Fibroblast of upper back skin (primary cell): ENCODE measurements at regions not wholly inside any gene's neighbourhood (a gene's known extent, or its start where the extent isn't known, plus 50 kb on each side); places are given as distances from the start of the nearest gene placed in this dataset.

Experiments used
- DNase-seq: peaks from one replicate; pipeline ENCODE4 v3.0.0-alpha.2; 2013

- DNase-seq = no peak
Measured at GRCh38 chr7:118713039-118713438, 488.5 kb downstream of the ANKRD7 start.

DNA sequence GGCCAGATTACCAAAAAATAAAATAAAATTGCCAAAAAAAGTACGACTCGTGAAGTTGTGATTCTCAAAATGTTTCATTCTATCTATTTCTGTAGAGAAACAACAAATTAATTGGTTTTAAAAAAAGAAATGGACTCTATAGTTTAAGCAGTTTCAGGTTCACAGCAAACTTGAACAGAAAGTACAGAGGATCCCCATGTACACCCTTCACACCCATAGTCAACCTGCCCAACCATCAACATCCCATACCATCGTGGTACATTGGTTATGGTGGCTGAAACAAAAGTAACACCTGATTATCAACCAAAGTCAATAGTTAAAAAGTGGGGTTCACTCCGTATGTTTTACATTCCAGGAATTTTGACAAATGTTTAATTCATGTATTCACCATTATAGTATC, 496.1 kb downstream of the ANKRD7 start:
- DNase-seq = no peak

DNA sequence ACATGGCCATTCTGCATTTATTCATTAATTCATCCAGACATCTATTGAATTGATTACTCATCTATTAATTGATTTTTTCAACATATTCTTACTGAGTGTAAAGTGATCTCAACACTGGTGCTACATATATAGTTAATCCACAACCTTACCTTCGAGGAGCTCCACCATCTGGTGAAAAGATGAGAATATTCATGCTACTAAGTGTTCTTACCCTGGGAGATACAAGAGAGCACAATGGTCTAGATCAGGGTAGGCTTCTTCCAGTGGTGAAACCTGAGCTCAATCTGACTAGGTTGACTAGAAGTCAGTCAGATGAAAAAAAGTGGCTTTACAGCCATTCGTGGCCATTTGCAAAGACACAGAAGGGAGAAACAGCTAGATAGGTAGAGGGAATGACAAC, 507.4 kb downstream of the ANKRD7 start:
- no peak for DNase-seq

GRCh38 chr7:118734541-118734940, 510.0 kb downstream of the ANKRD7 start:
- DNase-seq = no peak

DNA sequence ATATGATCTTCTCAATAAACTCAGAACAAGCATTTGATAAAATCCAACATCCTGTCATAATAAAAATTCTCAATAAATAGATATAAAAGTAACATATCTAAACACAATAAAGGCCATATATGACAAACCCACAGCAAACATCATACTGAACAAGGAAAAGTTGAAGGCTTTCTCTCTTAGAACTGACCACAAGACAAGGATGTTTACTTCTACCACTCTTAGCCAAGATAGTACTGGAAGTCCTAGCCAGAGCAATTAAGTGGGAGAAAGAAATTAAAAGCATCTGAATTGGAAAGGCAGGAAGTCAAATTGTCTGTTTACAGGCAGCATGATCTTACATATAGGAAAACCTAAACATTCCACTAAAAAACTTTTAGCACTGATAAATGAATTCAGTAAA, 510.9 kb downstream of the ANKRD7 start:
- no peak for DNase-seq

GRCh38 chr7:118737935-118738334, 513.4 kb downstream of the ANKRD7 start:
- no peak for DNase-seq

DNA sequence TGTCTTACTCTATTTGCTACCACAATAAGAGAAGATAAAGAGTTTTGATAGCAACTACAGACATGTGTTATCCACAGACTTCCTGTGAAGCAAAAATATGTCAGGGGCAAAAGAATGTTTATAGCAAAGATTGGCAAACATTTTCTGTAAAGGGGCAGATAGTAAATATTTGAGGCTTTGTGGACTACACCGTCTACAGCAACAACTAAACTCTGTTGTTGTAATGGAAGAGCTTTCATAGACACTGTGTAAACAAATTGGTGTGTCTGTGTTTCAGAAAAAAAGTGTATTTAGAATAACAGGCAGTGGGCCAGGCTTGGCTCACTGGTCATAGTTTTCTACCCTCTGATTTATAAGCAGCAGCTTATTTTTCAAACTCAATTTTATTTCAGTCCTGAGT, 521.4 kb downstream of the ANKRD7 start:
- no peak for DNase-seq

DNA sequence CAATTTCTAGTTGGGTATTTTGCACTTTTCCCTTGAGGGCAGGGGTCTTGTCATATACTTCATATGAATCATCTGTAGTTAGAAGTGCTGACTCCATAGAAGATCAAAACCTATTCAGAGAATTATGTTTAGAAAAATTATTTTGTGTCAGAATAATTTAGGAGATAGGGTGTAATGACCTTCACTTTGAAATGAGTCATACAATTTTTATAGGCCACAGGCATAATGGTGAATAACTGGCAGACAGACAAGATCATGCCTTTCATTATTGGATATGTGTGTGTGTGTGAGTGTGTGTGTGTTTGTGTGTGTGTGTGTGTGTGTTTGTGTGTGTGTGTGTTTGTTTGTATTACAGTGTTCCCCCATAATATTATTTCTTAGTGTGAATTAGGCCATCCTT, 523.0 kb downstream of the ANKRD7 start:
- no peak for DNase-seq

DNA sequence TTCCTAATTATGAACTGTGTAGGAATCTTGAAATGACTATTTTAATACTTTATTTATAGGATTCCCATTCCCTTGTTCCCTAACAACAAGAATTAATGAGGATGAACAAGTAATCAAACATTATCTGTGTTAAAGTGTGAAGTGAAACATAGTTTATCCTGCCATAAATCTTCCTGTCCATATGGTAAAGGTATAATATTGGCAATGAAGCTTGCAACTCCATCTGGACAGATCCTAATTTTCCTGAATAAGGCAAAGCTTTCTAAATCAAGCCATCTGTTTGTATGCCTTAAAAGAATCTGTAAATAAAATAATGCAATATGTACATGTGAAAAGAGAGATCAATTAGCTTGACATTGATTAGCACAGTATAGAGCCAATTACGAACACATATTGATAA, 529.0 kb downstream of the ANKRD7 start:
- no peak for DNase-seq

- no peak for DNase-seq
Measured at GRCh38 chr7:118754608-118755007, 530.1 kb downstream of the ANKRD7 start.

DNA sequence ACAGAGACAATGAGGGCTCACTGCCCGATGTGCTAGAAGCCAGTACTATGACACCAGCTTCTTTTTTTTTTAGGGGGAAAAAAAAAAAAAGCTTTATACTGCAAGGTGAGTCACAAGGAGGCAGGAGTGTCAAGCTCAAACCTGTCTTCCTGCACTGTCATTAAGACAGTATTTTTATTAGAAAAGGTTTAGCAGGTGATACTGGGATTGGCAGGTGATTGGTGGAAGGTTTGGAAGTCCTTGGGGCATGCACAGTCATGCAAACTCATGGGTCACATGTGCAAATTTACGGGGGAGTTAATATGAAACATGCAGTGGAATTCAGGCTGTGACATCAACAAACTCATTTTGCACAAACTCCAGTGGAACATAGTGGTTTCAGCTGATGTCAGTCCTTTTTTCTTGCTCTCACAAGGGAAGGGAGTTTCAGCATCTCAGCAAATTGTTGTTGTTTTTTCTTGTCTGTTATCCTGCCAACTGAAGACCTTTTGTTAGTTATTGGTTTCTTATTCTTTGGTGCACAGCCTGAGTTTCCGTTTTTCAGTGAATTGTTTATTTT, 530.6 kb downstream of the ANKRD7 start:
- no peak for DNase-seq

- no peak for DNase-seq
Measured at GRCh38 chr7:118757066-118757465, 532.6 kb downstream of the ANKRD7 start.

- DNase-seq = no peak
Measured at GRCh38 chr7:118758582-118758981, 534.1 kb downstream of the ANKRD7 start.

GRCh38 chr7:118759921-118760320, 535.4 kb downstream of the ANKRD7 start:
- no peak for DNase-seq

GRCh38 chr7:118762451-118762850, 537.9 kb downstream of the ANKRD7 start:
- no peak for DNase-seq

DNA sequence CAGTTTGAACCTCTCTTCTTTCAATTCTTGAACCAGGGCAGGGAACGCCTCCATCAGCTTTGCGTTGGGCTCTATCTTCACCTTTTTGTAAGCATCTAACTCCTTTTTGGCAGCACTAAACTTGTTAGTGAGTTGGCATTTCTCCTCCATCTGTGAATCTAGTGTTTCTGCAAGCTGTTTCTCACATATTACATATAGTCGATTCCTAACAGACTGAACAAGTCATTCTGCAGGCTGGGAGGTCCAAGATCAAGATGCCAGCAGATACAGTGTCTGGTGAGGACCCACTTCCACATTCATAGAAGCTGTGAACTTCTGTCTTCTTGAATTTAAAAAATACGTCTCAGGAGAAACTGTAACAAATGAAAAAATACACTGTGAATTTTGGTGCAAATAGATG, 539.7 kb downstream of the ANKRD7 start:
- no peak for DNase-seq

DNA sequence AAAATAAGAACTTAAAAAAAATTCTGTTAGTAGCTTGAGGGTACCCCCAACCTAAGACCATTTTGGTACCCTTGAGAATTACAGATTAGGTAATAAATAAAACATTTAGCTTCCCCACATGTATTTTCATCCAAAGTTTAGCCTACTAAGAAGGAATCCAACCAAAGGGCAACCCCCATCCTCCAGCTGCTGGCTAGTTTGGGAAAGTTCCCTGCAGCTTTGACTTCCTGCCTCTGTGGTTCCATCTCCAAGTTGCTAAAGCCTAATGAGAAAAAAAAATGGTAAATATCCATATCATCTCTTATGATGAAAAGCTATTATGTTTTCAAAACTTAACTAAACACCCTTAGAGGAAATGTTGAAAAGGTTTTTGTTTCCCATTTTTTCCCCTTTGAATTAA, 547.2 kb downstream of the ANKRD7 start:
- no peak for DNase-seq

DNA sequence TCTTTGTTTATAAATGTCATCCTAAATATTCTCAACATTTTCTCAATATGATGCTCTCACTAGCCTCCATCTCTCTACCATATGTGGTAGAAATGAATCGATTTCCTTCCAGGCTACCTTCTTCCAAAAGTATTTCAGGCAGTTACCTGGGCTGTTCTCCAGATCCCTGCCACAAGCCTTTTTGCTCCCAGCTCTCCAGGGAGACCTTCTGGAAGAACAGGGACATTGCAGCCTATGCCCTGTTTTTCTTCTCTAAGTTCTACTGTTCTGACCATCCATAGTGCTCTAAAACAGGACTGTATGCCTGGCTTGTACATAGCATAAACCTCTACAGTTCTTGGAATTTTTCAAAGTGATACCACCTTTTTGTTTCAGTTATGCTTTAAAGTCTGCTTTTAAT, 552.8 kb downstream of the ANKRD7 start:
- DNase-seq = no peak

GRCh38 chr7:118792682-118793081, 568.2 kb downstream of the ANKRD7 start:
- DNase-seq = no peak

DNA sequence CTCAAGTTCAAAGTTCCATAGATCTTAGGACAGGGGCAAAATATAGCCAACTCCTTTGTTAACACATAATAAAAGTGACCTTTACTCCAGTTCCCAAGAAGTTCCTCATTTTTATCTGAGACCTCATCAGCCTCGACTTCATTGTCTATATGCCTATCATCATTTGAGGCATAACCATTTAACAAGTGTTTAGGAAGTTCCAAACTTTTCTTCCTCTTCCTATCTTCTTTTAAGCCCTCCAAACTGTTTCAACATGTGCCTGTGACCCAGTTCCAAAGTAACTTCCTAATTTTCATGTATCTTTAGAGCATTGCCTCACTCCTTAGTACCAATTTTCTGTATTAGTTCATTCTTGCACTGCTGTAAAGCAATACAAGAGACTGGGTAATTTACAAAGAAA, 569.1 kb downstream of the ANKRD7 start:
- DNase-seq = no peak

- DNase-seq = no peak
Measured at GRCh38 chr7:118794419-118794818, 569.9 kb downstream of the ANKRD7 start.

DNA sequence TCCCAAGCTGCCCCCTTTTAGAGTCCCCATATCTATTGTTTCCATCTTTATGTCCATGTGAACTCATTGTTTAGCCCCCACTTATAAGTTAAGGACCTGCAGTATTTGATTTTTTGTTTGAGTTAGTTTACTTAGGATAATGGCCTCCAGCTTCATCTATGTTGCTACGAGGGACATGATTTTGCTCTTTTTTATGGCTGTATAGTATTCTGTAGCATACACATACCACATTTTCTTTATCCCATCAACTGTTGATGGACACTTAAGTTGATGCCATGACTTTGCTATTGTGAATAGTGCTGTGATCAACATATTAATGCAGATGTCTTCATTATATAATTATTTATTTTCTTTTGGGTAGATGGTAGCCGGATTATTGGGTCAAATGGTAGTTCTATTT, 576.9 kb downstream of the ANKRD7 start:
- no peak for DNase-seq

DNA sequence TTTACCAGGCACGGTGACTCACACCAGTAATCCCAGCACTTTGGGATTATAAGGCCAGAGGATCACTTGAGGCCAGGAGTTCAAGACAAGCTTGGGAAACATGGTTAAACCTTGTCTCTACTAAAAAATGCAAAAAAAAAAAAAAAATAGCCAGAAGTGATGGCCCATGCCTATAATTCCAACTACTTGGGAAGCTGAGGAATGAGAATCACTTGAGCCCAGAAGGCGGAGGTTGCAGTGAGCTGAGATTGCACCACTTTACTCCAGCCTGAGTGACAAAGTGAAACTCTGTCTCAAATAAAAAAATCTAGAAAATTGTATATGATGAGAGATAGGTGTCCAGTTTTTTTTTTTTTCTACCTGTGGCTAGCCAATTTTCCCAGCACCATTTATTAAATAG, 578.2 kb downstream of the ANKRD7 start:
- DNase-seq = no peak

GRCh38 chr7:118826246-118826645, 601.7 kb downstream of the ANKRD7 start:
- DNase-seq = no peak

GRCh38 chr7:118836933-118837332, 612.4 kb downstream of the ANKRD7 start:
- DNase-seq = no peak

GRCh38 chr7:118839515-118839914, 615.0 kb downstream of the ANKRD7 start:
- no peak for DNase-seq
